ENCODE measurements at regions not wholly inside any gene's neighbourhood (a gene's known extent, or its start where the extent isn't known, plus 50 kb on each side); places are given as distances from the start of the nearest gene placed in this dataset.
"Not testable (repeated sequence)": the region's sequence is repeated elsewhere in the genome, so short reads cannot be mapped to it uniquely, and the experiment has no call there.

DNA sequence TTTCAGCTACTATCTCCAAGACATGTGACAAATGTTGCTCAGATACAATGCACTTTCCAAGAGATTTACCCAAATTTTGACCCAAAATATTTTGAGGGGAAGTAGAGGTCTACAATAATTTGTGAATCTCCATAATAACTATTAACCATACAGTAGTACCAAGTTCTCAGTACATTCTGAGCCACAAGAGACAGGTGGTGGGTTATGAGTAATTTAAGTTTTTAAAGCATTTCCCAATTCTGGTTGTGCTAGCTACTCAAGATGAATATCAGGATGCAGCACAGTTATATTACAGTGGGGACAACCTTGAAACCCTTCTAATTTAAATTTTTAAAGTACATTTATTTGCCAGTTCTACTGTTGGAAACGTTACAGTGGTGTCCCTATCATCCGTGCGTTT is 92.2 kb upstream of the MITF start:
- no peak for DNase-seq

DNA sequence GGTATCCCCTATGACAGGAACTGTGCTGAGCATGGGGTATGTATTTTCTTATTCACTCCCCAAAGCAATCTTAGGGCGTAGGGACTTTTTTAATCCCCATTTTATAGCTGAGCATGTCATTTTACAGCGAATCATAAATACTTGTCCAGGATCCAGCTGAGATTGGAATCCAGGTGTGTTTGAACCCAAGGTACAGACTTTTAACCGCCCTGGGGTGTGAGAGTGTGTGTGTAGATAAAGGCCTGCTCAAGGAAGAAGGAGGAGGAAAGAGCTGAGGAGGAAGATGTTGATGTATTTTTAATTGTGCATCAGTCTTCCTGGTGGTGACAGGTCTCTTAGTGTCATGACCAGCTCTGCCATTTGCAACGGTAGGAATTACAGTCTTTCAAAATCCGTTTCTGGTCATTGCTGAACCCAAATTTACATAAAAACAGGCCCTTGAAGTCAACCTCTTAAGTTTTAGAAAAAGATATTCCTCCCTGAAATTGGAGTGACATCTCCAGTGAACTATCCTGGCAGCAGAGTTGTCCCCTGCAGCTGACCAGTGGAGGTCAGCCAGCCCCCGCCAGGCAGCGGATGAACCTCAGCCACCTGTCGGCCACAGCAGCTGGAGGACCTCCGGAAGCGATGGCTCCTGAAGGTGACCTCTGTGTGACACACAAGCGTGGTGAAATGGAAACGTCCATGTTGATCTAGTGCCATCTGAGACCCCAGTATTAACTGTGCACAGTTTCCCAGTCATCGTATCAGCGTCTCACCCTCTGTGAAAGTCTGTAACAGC is 92.8 kb upstream of the MITF start:
- no peak for DNase-seq

DNA sequence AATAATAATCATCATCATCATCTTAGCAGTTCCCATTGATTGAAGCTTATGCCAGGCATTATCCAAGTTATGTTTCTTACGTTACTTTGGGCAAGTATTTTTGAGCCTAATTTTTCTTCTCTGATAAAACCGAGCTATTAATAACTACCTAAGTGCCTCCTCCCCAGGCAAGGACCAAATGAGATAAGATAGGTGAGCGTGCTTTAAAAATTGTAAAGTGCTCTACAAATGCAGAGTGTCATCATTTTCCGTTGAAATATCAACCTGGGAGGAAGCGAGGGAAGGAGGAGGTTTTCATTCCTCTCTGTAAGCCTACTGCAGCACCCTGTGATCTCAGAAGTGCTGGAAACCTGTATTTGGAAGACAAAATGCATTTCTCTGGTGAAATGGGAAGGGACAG is 96.7 kb upstream of the MITF start:
- DNase-seq = no peak

DNA sequence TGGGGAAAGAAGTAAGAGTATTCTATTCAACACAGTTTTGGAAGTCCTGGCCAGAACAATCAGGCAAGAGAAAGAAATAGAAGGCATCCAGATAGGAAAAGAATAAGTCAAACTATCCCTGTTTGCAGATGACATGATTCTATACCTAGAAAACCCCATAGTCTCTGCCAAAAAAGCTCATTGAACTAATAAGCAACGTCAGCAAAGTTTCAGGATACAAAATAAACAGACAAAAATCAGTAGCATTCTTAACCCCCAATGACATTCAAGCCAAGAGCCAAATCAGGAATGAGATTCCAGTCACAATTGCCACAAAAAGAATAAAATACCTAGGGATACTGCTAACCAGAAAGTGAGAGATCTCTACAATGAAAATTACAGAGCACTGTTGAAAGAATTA is 99.4 kb upstream of the MITF start:
- no peak for DNase-seq

DNA sequence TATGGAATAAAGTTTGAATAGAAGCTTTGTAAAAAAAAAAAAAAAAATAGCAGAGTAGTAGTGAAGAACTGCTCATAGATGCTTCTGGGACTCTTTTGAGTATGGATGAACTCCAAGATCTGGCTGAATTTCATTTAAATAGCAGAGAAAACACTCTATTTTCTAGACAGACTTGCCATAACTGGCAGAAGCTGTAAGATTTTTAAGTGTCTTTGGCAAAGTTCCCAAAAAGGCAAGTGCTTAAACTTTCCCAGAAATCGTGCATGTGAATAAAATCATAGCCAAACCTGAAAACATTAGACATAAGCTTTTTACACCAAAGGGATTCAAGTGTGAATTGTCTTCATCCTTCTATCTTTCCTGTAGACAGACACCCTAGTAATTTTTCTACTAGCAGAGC is 110.3 kb upstream of the MITF start:
- DNase-seq = no peak

DNA sequence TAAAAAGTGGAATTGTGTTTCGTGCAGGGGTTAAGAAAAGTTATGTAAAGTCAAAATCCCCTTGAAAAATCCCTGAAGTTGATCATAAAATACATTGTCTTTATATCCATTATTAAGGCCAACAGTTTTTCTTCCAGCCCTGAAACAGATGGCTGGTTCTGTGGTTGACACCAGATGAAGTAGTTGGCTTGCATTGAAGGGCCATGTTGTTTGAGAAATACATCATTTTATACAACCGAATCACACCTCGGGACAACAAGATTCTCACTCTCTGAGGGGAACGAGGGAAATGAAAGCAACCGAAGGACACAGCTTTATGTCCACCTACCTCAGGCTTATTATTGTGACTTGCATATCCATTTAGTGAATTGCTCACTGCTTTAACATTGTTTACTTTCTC is 126.0 kb upstream of the MITF start:
- DNase-seq = no peak

DNA sequence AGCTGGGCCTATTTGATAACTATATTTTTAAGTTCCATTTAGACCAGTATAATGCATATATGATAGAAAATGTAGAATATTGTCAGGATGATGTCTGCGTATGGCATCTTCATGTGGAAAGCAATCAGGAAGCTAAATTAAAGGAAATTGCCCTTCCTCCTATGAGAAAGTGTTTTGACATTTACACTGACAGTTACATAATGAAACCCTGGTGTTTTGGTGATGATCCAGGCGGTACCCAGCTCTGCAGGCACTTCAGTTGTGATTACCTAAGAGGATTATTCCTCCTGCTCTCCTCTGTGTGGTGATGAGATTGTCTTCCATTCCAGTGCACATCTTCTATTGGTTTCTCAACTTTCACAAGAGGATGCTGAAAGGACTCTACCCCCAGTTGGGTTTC is 126.5 kb upstream of the MITF start:
- DNase-seq = no peak

DNA sequence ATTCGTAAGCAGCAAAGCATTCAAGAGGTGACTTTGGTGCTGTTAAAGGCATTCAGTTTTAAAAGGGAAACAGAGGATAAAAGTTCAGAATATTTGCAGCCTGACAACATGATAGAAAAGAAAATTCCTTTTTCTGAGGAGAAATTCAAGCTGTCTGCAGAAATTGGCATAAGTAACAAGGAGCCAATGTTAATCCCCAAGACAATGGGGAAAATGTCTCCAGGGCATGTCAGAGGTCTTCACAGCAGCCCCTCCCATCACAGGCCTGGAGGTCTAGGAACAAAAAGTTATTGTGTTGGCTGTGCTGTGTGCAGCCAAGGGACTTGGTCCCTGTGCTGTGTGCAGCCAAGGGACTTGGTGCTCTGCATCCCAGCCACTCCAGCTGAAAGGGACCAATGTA is 129.7 kb upstream of the MITF start:
- not testable (repeated sequence) for DNase-seq

DNA sequence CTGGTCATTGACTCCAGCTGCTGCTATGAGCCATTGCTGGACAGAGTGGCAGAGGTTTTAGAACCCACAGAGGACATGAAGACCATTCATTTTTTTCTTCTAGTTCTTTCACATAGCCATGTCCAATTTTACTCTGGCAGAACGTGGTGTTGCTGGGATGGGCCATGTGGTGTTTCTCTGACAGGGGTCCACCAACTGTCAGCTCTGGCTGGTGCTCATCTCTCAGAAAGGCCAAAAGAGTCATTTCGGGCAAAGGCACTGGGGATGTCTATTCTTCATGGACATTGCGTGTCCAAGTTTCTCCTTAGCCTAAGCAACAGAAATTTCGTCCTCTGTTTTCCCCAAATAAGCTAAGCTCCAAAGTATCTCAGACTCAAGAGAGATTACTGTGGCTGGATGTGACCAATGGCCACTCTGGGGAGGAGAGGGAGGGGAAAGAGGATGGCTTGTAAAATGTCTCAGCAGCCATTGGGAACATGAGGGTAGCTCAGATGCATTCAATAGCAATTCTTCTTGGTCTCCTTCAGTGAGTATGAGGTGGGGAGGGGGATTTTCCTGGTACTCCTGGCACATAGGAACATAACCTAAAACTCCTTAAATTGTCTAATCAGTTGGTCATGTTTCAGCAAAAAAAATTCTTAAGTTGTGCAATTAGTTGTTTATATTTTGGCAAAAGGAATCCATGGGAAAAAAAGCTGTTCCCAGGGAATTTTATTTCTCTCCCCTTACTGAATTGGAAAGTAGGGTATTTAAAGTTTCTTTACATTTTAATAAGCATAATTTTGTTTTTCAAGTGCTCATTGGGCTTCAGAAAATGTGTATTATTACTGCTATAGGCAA is 131.6 kb upstream of the MITF start:
- no peak for DNase-seq

DNA sequence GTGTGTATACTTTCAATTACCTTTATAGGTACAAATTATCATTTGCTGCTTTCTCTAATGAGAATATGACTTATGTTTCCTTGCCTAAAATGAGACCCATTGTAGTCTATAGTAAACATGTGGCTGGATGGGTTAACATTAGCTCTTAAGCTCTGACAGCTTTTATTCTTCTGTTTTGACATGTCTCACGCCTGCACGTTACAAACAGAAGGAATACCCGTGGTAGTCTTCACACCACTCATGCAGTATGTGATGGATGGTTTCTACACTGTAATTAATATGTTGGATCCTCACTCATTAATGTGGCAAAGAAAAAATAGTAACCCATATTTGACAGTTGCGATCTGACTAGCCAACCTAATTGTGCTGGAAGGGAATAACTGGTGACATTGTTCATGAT is 133.4 kb upstream of the MITF start:
- DNase-seq = no peak

DNA sequence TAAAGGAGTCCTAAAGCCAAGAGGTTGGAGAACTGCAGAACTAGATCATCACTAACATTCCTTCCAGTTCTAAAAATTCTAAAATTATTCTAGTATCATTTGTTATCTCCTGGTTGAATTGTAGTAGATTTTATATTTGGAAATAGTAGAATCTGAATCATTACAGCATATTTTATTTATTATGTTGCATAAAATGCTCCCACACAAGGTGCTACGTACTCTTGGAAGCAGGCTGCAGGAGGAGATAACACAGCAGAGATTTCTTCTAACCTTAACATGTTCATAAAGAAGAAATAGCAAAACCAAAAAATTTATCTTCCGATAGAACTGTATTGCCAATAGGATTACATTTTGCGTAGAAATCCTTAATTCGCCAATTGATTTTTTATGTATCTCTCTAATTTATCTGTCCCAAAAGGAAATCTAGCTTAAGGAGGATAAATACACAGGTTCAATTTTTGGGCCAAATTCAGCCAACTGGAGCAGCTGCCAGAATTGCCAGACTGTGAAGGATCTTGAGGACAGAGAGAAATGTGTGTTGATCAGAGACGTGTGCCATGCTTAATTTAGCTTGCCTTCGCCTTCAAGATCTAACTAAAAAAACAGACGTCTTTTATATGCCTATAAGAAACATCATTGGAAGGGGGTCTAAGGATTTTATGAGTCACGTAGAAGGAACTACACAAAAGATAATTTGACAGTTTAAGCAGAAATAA is 134.4 kb upstream of the MITF start:
- no peak for DNase-seq

DNA sequence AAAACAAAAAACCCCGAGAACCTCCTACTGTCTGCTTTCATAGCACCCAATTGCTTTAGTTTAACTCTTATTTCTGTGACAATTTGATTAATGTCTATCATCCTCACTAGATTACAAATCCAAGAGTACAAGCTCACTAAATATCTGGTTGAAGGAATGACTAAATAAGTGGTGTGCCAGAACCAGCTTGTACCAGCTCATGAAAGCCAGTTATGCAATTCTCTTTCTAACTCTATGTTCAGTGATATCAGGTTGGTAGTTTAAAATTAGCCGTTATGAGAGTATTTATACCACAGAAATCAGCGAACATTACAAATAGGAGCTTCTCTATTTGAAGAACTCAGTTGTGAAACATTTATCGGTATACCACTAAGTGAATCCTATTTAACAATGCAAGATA is 137.2 kb upstream of the MITF start:
- DNase-seq = no peak

DNA sequence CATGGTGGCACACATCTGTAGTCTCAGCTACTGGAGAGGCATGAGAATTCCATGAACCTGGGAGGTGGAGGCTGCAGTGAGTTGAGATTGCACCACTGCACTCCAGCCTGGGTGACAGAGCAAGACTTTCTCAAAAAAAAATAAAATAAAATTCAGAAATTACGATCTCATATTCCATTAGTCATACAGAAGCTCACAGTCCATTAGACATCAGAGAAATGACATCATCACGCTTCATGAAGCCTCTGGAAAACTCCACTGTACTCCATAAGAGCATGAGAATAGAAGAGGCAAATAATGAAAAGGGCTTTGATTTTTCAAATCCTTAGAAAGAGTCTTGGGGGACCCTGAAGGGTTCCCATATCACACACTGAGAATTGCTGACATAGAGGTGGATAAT is 145.0 kb upstream of the MITF start:
- no peak for DNase-seq

DNA sequence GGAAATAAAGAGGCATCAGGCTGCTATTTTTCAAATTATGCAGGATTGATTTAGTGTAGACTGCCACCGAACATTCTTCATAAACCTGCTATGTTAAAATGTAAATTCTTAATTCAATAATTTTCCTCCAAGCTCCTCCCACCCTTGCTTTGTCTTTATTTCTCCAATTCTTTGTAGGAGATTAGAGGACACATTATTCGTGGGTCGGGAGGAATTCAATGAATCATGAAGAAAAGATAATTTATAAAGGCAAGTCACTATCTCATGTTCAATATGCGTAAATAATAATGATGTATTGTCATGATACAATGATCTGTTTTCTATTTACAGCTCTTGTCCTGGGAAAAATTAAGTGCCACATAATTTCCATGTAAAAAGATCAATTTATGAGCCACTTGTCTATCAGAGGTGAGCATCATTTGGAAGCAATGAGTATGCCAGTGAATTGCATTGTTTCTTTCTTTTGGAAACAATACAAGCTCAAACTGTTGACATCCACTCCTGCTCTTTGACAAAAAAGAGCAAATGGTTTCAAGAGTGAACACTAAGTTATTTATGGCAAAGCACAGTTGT is 148.0 kb upstream of the MITF start:
- DNase-seq = no peak

DNA sequence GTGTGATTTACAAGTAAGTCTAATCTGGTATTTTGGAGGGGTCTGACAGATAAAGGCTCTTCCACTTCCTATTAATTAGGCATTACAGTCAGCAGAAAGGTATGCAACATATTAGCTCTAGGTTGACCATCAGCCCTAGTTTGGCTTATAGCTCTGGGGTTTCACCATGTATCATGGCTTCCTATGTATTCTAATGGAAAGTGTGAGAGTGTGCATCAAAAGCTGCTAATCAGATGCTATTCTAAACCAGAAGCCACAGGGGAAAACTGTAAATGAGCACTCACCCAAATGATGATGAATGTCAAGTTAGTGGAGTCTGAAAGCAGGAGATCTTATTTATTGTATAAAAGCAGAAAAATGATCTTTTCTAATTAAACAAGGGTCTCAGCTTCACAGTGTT is 149.2 kb upstream of the MITF start:
- DNase-seq = no peak

DNA sequence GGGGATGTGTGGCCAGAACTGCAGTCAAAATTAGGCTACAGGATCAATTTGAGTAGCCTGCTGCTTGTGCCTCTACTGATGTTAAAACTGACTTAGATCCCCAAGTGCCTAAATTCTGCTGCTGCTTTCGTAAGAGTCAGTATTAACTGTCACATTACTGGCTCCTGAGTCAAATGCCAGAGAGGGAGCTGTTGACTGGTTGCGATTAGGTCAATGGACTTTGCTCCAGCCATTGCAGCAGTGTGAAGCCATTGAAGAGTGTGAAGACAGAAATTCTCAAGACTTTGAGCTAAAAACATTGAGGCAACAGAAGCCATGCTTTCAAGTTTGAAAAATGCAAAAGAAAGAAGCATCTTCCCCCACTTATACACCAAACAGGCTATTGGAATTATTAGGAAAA is 151.1 kb upstream of the MITF start:
- no peak for DNase-seq

DNA sequence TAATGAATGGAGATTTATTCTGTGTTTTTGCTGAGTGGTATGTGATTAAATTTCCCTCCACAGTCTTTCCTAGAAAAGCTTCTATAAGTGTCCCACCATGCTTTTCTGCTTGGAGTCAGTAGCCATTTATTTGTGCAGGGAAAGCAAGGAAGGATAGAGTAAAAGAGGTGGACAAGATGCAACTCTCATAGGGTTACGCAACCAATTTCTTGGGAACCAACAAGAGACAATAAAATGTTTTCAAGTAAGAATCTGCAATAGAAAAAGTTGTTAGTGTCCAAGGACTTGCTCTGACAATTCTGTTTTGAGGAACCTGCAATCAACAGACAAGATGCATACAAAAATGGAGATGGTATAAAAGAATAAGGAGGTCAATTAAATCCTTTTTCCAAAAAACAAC is 153.8 kb upstream of the MITF start:
- DNase-seq = no peak

DNA sequence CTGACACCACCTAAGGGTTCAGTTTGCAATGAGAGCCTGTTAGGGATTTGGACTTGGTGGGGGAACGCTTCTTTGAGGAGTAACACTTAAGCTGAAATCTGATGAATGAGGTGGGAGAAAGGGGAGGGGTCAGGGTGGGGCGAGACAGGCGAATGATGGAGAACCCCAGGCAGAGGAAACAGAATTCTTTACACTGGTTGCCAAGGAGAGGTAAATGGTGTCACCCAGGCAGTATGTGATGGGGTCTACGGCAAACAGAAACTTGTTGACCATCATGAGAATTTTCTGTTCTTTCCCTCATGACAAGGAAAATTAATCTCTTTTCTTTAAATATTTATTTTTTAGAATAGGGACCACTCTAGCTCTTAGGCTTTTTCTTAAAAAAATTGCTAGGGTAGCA is 157.2 kb upstream of the MITF start:
- no peak for DNase-seq

DNA sequence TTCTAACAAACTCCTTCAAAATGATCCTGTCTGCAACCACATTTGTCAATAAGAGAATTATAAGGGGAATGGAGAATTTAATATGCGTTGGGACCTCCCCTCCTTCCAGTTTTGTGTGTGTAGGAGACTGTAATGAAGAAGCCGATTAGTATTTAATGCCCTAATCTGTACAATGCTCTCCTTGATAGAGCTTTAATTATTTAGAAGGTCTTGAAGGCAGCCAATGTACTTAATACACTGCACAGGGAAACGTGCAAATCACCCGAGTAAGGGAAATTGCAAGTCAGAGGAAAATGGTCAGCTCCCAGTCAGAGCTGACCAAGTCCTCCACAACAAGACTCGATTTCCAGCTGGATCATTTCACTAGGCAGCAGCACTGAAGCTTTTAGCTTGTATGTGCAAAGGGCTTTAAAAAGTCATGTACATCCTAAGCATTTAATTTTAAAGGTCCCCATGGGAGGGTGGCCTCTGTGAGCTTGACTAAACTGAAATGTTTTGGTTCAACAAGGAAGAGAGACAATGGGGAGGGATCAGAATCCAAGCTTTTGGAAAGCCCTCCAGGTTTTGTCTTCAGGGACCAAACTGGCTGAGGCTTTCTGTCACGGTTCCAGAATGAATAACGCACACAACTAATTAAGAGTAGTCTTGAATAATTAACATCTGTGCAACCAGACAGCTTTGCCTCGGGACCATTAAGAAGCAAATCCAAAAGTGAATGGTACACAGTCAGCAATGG is 159.8 kb upstream of the MITF start:
- DNase-seq = no peak

DNA sequence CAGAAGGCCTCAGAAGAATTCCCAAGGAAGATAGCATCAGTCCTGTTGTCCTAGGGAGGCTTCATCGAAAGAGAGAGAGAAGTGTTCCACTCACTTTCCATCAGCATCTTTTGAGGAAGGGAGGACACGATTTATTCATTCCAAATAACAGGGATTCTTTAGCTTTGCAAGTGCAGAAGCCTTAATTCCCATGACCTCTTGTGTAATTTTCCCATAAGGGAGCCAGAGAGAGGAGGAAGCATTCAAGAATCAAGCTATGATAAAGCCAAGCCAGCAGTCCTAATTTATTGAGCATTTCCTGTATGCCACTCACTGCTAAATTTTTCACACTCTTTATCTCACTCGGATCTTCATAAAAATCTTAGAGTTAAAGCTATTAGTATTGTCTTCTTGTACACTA is 169.7 kb upstream of the MITF start:
- DNase-seq = no peak

DNA sequence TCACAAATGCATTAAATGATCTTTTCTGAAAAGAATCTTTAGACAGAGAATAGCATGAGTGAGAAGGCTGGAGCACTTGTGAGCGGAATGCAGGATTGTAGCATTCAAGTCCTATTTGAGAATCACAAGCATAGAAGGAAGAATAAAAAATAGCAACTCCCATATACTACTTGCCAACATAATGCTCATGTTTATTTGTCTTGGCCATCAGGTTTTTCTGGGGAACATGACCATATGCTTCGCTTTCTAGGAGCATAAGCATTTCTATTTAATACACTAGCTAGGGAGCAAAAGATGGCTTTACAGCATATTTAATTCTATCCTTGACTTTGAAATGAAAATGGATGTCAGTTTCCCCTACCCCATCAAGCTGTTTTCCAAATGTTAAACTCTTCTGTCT is 170.3 kb upstream of the MITF start:
- DNase-seq = no peak

DNA sequence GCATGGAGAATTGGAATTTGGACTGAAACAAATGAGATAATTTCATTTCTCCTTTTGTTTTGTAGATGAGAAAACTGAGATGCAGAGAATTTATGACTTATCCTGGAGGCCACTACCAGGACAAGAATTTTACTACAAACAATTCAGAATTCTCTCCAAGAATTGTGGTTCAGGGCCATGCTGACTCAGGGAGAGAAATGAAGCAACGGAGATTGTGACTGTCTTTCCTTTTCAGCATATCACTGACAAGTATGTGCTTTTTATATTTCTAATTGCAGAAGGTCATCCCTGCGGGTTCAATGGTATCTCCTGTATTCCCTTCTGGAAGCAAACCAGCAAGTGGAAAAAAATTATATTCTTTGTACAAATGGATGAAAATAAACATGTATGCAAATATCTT is 170.8 kb upstream of the MITF start:
- DNase-seq = no peak

DNA sequence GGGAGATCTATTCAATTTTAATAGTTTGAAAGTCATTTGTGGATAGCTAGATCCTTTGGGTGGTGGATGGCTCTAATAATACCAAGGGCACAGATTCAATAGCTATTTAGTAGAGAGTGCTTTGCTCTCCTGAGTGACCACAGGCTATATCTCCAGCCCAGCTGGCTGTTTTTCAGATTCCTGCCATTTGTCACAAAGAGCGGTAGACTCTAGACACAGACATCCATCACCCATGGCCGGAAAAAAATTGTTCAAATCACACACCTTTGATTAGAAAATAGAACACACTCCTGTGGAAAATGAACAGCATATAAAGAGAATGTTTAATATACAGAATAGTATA is 171.6 kb upstream of the MITF start:
- no peak for DNase-seq

All from stimulated activated CD4-positive, alpha-beta T cell treated with anti-CD3 and anti-CD28 coated beads, Interleukin-2, amount 100 ng/mL, for 48 hours (primary cell).